CD4-positive, alpha-beta T cell treated with Interleukin-21 for 1 hour (primary cell): ENCODE measurements at regions not wholly inside any gene's neighbourhood (a gene's known extent, or its start where the extent isn't known, plus 50 kb on each side); places are given as distances from the start of the nearest gene placed in this dataset.

Experiments
- DNase-seq: peaks from one replicate; pipeline ENCODE4 v3.0.0-alpha.2; 2020

DNA sequence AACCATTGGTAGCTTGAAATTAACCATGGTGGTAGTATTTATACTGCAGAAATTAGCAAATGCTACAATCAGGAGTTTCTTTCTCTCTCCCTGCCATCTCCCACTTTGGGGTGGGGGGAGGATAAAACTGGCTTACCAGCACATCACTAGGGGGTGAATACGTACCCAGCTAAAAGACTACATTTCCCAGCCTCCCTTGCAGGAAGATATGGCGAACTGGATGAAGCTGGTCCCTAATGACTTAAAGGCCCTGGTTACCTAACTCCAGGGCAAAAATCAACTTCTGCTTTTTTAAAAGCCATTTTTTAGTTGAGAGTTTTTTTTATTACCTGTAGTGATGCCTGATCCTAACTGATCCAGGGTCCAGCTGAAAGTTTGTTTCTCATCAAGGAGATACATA is 70.3 kb upstream of the RAB12 start:
- DNase-seq = no peak

DNA sequence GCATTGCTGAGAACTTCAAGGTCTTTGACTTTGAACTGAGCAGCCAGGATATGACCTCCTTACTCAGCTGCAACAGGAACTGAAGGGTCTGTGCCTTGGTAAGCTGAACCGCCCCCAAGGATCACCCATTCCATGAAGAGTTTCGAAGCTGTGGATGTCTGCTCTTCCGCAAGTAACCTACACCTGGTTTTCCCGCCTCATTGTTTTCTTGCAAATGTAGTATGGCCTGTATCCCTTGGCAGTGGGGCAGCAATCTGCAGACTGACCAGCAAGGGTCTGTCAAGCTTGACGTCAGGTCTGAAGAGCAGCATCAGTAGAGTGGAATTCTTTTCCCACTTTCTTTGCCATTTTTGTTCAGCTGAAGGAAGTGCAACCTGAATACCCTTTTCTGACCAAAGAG is 62.6 kb upstream of the RAB12 start:
- no peak for DNase-seq

DNA sequence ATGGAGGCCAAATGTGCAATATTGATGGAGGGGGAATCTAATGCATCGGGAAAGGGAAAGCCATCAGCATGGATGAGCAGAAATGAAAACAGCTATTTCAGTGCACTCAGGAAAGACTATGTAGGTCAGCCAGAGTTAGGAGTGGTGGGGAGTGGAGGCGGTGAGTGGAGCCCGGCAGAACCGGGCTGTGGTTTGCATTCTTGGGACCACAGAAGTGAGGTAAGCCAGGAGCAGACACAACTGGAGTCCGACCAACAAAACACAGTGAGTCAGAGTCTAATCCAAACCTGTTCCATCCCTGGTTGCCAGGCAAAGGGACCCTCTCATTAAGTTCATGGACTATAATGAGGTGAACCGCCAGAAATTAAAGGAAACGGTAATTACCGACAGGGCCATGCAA is 61.1 kb upstream of the RAB12 start:
- DNase-seq = no peak

DNA sequence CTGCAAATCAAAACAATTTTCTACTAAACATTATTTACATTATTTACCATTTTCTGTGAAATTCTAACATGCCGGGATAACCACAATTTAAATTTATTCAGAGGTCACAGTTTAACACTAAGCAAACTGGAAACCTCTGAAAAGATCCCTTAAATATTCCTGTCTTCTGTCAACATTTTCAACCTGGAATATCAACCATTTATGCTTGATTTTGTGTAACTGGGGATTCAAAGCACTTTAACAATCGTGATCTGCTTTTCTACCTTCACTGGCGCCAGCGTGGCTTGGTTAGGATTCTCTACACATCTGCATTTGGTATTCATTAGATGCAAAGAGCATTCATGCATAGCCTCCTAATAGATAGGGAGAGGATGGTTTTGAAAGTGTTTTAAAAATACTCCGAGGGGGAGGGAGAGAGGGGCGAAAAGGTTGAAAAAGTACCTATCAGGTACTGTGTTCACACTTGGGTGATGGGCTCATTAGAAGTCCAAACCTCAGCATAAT is 59.9 kb upstream of the RAB12 start:
- no peak for DNase-seq

GRCh38 chr18:8552151-8552550 is 57.1 kb upstream of the RAB12 start:
- no peak for DNase-seq

DNA sequence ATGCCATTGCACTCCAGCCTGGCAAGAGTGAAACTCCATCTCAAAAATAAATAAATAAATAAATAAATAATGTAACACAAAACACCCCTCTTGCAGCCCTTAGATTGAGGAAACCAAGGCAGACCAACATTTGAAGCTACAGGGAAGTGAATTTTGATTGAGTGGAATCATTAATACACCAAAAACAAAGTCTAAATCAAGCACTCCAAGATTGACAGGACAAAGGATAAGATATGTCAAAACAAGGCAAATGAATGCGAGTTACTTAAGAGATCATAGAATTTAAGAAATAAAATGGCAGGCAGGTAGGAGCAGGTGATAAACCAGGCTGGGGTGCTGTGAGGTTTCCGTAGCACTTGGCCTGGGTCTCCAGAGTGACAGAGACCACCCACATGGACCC is 54.9 kb upstream of the RAB12 start:
- no peak for DNase-seq

- DNase-seq = no peak
These were observed 52.8 kb upstream of the RAB12 start for GRCh38 chr18:8556424-8556823.
